HG02970 (cell line): ENCODE measurements at regions not wholly inside any gene's neighbourhood (a gene's known extent, or its start where the extent isn't known, plus 50 kb on each side); places are given as distances from the start of the nearest gene placed in this dataset.
"Not testable (repeated sequence)": the region's sequence is repeated elsewhere in the genome, so short reads cannot be mapped to it uniquely, and the experiment has no call there.

Experiments used
- ATAC-seq: cut with Tn5 transposase; IDR thresholded peaks from one replicate; pipeline ENCODE4 v1.9.1; 2021; ENCODE audit warnings: mild to moderate bottlenecking, moderate library complexity, moderate number of reproducible peaks; ENCODE audit not compliant: unreplicated experiment, low FRiP score

- no peak for ATAC-seq
Observed at GRCh38 chr12:41700940-41701339, 443.7 kb downstream of the GXYLT1 start.

- ATAC-seq = no peak
Observed at GRCh38 chr12:41699658-41700057, 445.0 kb downstream of the GXYLT1 start.

- ATAC-seq = no peak
Observed at GRCh38 chr12:41697161-41697560, 447.5 kb downstream of the GXYLT1 start.

- ATAC-seq = no peak
Observed at GRCh38 chr12:41684997-41685396, 459.7 kb downstream of the GXYLT1 start.

- ATAC-seq = no peak
Observed at GRCh38 chr12:41683513-41684240, 461.0 kb downstream of the GXYLT1 start.

- ATAC-seq = no peak
Observed at GRCh38 chr12:41683023-41683422, 461.7 kb downstream of the GXYLT1 start.

- no peak for ATAC-seq
Observed at GRCh38 chr12:41681898-41682297, 462.8 kb downstream of the GXYLT1 start.

GRCh38 chr12:41680155-41680554 lies 464.5 kb downstream of the GXYLT1 start:
- ATAC-seq = no peak

- ATAC-seq = no peak
Observed at GRCh38 chr12:41663598-41664265, 475.6 kb downstream of the PDZRN4 start.

GRCh38 chr12:41661141-41661765 lies 473.1 kb downstream of the PDZRN4 start:
- ATAC-seq = no peak

GRCh38 chr12:41656454-41656853 lies 468.3 kb downstream of the PDZRN4 start:
- ATAC-seq = no peak

- no peak for ATAC-seq
Observed at GRCh38 chr12:41653386-41654326, 465.5 kb downstream of the PDZRN4 start.

- no peak for ATAC-seq
Observed at GRCh38 chr12:41652981-41653380, 464.9 kb downstream of the PDZRN4 start.

- no peak for ATAC-seq
Observed at GRCh38 chr12:41645624-41646023, 457.5 kb downstream of the PDZRN4 start.

- not testable (repeated sequence) for ATAC-seq
Observed at GRCh38 chr12:41642808-41643207, 454.7 kb downstream of the PDZRN4 start.

GRCh38 chr12:41636653-41637052 lies 448.5 kb downstream of the PDZRN4 start:
- no peak for ATAC-seq

GRCh38 chr12:41635626-41636364 lies 447.7 kb downstream of the PDZRN4 start:
- ATAC-seq = no peak

GRCh38 chr12:41634091-41634490 lies 446.0 kb downstream of the PDZRN4 start:
- no peak for ATAC-seq

GRCh38 chr12:41629611-41630010 lies 441.5 kb downstream of the PDZRN4 start:
- no peak for ATAC-seq

GRCh38 chr12:41627476-41627875 lies 439.4 kb downstream of the PDZRN4 start:
- no peak for ATAC-seq
